B cell (primary cell): ENCODE measurements at regions not wholly inside any gene's neighbourhood (a gene's known extent, or its start where the extent isn't known, plus 50 kb on each side); places are given as distances from the start of the nearest gene placed in this dataset.

Experiments used
- EZH2 ChIP-seq: IDR thresholded peaks from 2 replicates; pipeline ENCODE4 v1.6.1; 2012; ENCODE audit warnings: borderline replicate concordance, low read depth, mild to moderate bottlenecking, moderate library complexity, low read length; ENCODE audit not compliant: insufficient read depth, poor library complexity, severe bottlenecking
- TF ChIP-seq, protein P1 (sequence below): fragments of 200-600 bp; IDR thresholded peaks from one replicate; pipeline ENCODE4 v1.8.0; 2022; ENCODE audit warnings: antibody characterized with exemption, mild to moderate bottlenecking

DNA sequence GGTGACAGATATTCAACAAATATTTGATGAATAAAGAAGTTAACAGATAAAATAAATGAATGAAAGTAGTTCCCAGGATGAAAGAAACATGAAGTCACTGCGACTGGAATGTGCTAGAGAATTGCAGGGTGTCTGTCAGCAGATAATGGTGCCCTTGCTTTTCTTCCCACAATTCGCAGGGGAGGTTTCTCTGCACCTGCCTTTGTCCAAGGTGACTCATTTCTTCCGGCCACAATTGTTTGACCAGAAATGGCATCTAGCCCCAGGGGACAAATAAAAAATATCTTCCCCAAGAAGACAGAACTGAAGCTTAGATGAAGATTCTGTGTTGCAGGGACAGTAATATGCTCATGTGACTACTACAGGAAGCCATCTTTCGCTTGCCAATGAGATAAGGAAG is 316.1 kb upstream of the TBX3 start:
- TF ChIP-seq, protein P1, sequence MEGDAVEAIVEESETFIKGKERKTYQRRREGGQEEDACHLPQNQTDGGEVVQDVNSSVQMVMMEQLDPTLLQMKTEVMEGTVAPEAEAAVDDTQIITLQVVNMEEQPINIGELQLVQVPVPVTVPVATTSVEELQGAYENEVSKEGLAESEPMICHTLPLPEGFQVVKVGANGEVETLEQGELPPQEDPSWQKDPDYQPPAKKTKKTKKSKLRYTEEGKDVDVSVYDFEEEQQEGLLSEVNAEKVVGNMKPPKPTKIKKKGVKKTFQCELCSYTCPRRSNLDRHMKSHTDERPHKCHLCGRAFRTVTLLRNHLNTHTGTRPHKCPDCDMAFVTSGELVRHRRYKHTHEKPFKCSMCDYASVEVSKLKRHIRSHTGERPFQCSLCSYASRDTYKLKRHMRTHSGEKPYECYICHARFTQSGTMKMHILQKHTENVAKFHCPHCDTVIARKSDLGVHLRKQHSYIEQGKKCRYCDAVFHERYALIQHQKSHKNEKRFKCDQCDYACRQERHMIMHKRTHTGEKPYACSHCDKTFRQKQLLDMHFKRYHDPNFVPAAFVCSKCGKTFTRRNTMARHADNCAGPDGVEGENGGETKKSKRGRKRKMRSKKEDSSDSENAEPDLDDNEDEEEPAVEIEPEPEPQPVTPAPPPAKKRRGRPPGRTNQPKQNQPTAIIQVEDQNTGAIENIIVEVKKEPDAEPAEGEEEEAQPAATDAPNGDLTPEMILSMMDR, result no peak
- TF ChIP-seq EZH2, result no peak
